GM12878 (cell line): ENCODE measurements at regions not wholly inside any gene's neighbourhood (a gene's known extent, or its start where the extent isn't known, plus 50 kb on each side); places are given as distances from the start of the nearest gene placed in this dataset.

Experiments
- ETV6 ChIP-seq, 2 experiments: fragments of 450-650 bp in 1 of 2; IDR thresholded peaks in 1 of 2; conservative IDR thresholded peaks in 1 of 2; 2 replicates each; pipeline ENCODE4 v1.6.1; 2014; ENCODE audit warnings: antibody characterized with exemption in 1 of 2, borderline replicate concordance in 1 of 2, low read depth in 1 of 2, mild to moderate bottlenecking in 1 of 2, moderate library complexity in 1 of 2
- EZH2 ChIP-seq: IDR thresholded peaks from 2 replicates; pipeline ENCODE4 v1.6.1; 2012; ENCODE audit warnings: low read depth, mild to moderate bottlenecking, control low read depth, inconsistent platforms, low read length, borderline replicate concordance; ENCODE audit not compliant: control insufficient read depth
- FOS ChIP-seq: IDR thresholded peaks from 3 replicates; pipeline ENCODE4 v1.6.1; 2011; ENCODE audit warnings: borderline replicate concordance; ENCODE audit not compliant: insufficient read length; ENCODE audit errors: extremely low read depth
- JUND ChIP-seq: IDR thresholded peaks from 2 replicates; pipeline ENCODE4 v1.6.1; 2012; ENCODE audit warnings: low read depth, mild to moderate bottlenecking, low read length, improper control_type of control experiment, moderate library complexity
- KDM1A ChIP-seq: fragments of 200-600 bp; sonication (generic); IDR thresholded peaks from 2 replicates; pipeline ENCODE4 v1.6.1; 2016; ENCODE audit warnings: borderline replicate concordance
- MYC ChIP-seq: IDR thresholded peaks from 2 replicates; pipeline ENCODE4 v1.6.1; 2011; ENCODE audit warnings: mild to moderate bottlenecking, low read length, moderate library complexity, inconsistent platforms; ENCODE audit not compliant: insufficient read depth, insufficient replicate concordance, insufficient read length, severe bottlenecking
- NR2F1 ChIP-seq: fragments of 450-650 bp; conservative IDR thresholded peaks from 2 replicates; pipeline ENCODE4 v1.6.1; 2017; ENCODE audit warnings: mild to moderate bottlenecking
- RAD21 ChIP-seq: IDR thresholded peaks from 2 replicates; pipeline ENCODE4 v1.6.1; 2011; ENCODE audit warnings: mild to moderate bottlenecking, low read depth, low read length, moderate library complexity; ENCODE audit not compliant: insufficient read depth
- RUNX3 ChIP-seq: IDR thresholded peaks from 2 replicates; pipeline ENCODE4 v1.6.1; 2012; ENCODE audit warnings: low read length, inconsistent platforms
- TBL1XR1 ChIP-seq: IDR thresholded peaks from 2 replicates; pipeline ENCODE4 v1.6.1; 2012; ENCODE audit warnings: low read depth, low read length, improper control_type of control experiment
- WRNIP1 ChIP-seq: IDR thresholded peaks from 2 replicates; pipeline ENCODE4 v1.6.1; 2011; ENCODE audit warnings: low read depth, low read length, improper control_type of control experiment, borderline replicate concordance
- YY1 ChIP-seq: IDR thresholded peaks from 2 replicates; pipeline ENCODE4 v1.6.1; 2011; ENCODE audit warnings: low read depth, mild to moderate bottlenecking, low read length
- TF ChIP-seq, protein P1 (sequence below): fragments of 450-650 bp; IDR thresholded peaks from 2 replicates; pipeline ENCODE4 v1.6.1; 2017; ENCODE audit warnings: mild to moderate bottlenecking, moderate library complexity
- TF ChIP-seq, protein P2 (sequence below): fragments of 450-650 bp; IDR thresholded peaks from 2 replicates; pipeline ENCODE4 v1.6.1; 2018; ENCODE audit warnings: borderline replicate concordance, mild to moderate bottlenecking; ENCODE audit not compliant: partially characterized antibody
- TF ChIP-seq, protein P3 (sequence below): IDR thresholded peaks from 2 replicates; pipeline ENCODE4 v1.6.1; 2011; ENCODE audit warnings: borderline replicate concordance, low read depth, mild to moderate bottlenecking, moderate library complexity, low read length; ENCODE audit not compliant: insufficient read depth, poor library complexity, severe bottlenecking
- TF ChIP-seq, protein P4 (sequence below): IDR thresholded peaks from 2 replicates; pipeline ENCODE4 v1.6.1; 2012; ENCODE audit warnings: low read depth, low read length, improper control_type of control experiment

DNA sequence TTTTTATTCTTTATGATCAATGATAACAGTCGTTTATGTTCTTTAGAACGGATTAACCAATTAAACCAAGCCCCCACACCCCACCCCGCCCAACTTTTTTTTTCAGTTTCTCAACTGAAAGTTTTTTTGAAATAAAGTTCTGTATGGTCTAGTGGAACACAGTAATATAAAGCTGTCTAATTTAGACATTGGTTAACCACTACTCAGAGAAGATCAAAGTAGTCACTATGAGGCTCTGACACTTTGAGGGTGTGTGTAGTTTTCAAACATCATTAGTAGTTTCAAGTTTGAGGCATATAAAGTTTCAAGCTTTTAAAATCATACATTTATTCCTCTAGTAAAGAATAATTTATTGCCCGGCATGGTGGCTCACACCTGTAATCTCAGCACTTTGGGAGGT is 413.2 kb downstream of the EFNB2 start (continued):
- TF ChIP-seq, protein P1, sequence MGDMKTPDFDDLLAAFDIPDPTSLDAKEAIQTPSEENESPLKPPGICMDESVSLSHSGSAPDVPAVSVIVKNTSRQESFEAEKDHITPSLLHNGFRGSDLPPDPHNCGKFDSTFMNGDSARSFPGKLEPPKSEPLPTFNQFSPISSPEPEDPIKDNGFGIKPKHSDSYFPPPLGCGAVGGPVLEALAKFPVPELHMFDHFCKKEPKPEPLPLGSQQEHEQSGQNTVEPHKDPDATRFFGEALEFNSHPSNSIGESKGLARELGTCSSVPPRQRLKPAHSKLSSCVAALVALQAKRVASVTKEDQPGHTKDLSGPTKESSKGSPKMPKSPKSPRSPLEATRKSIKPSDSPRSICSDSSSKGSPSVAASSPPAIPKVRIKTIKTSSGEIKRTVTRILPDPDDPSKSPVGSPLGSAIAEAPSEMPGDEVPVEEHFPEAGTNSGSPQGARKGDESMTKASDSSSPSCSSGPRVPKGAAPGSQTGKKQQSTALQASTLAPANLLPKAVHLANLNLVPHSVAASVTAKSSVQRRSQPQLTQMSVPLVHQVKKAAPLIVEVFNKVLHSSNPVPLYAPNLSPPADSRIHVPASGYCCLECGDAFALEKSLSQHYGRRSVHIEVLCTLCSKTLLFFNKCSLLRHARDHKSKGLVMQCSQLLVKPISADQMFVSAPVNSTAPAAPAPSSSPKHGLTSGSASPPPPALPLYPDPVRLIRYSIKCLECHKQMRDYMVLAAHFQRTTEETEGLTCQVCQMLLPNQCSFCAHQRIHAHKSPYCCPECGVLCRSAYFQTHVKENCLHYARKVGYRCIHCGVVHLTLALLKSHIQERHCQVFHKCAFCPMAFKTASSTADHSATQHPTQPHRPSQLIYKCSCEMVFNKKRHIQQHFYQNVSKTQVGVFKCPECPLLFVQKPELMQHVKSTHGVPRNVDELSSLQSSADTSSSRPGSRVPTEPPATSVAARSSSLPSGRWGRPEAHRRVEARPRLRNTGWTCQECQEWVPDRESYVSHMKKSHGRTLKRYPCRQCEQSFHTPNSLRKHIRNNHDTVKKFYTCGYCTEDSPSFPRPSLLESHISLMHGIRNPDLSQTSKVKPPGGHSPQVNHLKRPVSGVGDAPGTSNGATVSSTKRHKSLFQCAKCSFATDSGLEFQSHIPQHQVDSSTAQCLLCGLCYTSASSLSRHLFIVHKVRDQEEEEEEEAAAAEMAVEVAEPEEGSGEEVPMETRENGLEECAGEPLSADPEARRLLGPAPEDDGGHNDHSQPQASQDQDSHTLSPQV = no peak
- TF ChIP-seq, protein P2, sequence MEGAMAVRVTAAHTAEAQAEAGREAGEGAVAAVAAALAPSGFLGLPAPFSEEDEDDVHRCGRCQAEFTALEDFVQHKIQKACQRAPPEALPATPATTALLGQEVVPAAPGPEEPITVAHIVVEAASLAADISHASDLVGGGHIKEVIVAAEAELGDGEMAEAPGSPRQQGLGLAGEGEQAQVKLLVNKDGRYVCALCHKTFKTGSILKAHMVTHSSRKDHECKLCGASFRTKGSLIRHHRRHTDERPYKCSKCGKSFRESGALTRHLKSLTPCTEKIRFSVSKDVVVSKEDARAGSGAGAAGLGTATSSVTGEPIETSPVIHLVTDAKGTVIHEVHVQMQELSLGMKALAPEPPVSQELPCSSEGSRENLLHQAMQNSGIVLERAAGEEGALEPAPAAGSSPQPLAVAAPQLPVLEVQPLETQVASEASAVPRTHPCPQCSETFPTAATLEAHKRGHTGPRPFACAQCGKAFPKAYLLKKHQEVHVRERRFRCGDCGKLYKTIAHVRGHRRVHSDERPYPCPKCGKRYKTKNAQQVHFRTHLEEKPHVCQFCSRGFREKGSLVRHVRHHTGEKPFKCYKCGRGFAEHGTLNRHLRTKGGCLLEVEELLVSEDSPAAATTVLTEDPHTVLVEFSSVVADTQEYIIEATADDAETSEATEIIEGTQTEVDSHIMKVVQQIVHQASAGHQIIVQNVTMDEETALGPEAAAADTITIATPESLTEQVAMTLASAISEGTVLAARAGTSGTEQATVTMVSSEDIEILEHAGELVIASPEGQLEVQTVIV = no peak
- TF ChIP-seq JUND (no peak), TBL1XR1 (no peak), ETV6 (conservative IDR thresholded peaks at IDR 0.05 in 1 of 2, IDR thresholded peaks at IDR 0.05 in 1 of 2; ENCODE audit: borderline replicate concordance in 1 of 2, low read depth in 1 of 2) (no peak), EZH2 (no peak), NR2F1 (peak; percentile 68), RUNX3 (peak; percentile 46), KDM1A (no peak), RAD21 (no peak), FOS (no peak), MYC (no peak), WRNIP1 (no peak), YY1 (no peak)
- TF ChIP-seq, protein P3, sequence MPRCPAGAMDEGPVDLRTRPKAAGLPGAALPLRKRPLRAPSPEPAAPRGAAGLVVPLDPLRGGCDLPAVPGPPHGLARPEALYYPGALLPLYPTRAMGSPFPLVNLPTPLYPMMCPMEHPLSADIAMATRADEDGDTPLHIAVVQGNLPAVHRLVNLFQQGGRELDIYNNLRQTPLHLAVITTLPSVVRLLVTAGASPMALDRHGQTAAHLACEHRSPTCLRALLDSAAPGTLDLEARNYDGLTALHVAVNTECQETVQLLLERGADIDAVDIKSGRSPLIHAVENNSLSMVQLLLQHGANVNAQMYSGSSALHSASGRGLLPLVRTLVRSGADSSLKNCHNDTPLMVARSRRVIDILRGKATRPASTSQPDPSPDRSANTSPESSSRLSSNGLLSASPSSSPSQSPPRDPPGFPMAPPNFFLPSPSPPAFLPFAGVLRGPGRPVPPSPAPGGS = no peak
- TF ChIP-seq, protein P4, sequence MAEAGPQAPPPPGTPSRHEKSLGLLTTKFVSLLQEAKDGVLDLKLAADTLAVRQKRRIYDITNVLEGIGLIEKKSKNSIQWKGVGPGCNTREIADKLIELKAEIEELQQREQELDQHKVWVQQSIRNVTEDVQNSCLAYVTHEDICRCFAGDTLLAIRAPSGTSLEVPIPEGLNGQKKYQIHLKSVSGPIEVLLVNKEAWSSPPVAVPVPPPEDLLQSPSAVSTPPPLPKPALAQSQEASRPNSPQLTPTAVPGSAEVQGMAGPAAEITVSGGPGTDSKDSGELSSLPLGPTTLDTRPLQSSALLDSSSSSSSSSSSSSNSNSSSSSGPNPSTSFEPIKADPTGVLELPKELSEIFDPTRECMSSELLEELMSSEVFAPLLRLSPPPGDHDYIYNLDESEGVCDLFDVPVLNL = no peak
